ENCODE measurements at regions not wholly inside any gene's neighbourhood (a gene's known extent, or its start where the extent isn't known, plus 50 kb on each side); places are given as distances from the start of the nearest gene placed in this dataset.

GRCh38 chr2:62364791-62365528 is 141.0 kb downstream of the TMEM17 start:
- DNase-seq, result no peak

- no peak for DNase-seq
Measured at GRCh38 chr2:62363166-62363565, 142.8 kb downstream of the TMEM17 start.

DNA sequence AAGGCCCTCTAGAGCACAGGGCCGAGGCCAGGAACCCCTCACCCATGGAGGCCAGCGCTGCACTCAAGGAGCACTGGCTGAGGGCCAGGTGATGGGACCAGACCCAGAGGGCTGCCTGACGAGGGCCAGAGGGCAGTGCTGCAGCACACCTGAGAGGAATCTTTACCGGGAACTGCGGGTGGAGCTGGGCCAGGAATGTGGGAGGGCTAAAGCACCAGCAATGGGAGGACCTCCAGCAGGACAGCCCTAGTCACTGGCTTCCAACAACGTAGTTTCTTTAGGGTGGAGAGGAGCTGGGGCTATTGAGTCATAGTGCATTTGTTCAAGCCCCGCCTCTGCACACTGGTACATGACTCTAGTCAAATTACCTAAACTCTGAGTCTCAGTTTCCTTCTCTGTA is 143.4 kb downstream of the TMEM17 start:
- DNase-seq, result no peak

DNA sequence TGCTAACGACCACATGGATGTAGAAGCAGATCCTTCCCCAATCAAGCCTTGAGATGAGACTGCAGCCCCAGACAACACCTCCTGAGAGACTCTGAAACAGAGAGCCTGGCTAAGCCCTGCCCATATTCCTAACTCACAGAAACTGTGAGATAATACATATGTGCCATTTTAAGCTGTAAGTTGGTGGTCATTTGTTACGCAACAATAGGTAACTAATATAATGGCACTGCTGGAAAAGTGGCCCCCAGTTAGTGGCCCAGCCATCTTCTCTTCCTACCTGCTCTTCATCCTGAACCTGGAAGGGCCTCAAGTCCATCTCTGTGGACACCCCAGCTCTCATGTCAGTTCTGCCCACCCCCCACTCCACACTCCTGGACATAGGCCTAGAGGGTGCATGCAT is 144.0 kb downstream of the TMEM17 start:
- no peak for DNase-seq

- DNase-seq, result peak; percentile 97
Measured at GRCh38 chr2:62354771-62355561, 151.0 kb downstream of the TMEM17 start.

DNA sequence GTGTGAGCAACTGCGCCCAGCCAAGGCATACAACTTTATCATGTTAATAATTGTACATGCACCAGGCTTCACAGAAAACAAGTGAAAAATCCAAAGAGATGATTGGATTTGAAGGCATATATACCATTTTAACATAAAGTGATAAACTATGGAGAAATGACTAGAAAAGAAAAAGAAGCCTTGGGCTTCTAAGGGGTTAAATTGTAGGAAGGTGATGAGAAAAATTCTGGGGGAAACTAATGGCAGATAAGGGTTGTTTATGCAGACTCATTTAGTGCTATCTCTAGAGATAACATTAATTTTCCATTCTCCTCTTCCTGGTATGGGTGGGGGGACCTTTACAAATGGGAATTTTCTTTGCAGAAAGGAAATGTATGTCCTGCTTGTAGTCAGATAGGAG is 154.0 kb downstream of the TMEM17 start:
- no peak for DNase-seq

- DNase-seq, result no peak
Measured at GRCh38 chr2:62349788-62350187, 153.9 kb downstream of the B3GNT2 start.

DNA sequence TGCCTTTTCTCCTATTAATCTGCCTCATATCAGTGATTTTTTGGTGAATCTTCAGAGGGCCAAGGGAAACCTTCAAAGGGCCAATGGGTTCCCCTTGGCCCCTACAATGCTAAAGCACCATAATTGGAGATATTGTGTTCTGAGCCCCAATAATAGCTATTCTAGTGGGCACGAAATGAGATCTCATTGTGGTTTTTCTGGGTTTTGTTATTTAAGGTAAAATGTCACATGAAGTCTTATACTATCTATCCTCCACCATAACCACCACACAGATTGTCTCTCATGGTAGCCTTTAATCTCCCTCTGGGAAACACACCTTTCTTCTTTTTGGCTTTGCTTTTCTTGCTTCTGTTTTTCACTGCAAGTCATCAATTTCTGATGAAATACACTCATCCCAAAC is 152.8 kb downstream of the B3GNT2 start:
- DNase-seq, result no peak

DNA sequence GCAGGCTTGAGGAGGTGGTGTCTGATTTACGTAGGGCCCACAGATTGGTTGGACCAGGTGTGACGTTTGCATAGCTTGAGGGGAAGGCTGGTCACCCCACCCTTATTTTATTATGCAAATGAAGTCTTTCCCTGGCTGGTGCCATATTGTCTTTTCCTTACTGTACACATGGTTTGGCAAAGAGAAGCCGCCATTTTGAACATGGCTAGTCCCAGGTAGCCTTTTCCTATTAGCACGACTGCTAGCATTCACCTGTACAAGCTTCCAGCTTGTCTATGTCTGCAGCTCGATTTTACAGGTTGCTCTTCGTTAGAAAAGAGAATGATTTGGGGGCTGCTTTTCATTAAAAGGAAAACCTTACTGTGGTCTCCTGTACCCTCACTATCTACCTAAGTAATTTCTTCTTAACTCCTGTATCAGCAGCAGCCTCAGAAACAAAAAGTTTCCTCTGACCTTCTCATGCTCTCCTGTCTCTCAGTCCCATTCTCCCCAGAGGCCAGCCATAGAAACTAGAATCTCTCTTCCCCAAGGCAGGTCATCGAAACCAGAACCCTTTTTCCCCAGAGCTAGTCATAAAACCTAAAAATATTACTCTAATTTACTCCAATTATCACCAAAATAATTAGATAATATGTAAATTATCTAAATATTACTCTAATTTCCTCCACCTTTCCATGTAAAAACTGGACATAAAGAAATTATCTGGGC is 151.8 kb downstream of the B3GNT2 start:
- peak; percentile 31 to 41 for DNase-seq

- peak; percentile 61 to 73 for DNase-seq
Measured at GRCh38 chr2:62344472-62344871, 148.6 kb downstream of the B3GNT2 start.

- DNase-seq, result peak; percentile 90 to 93
Measured at GRCh38 chr2:62343636-62344337, 147.9 kb downstream of the B3GNT2 start.

DNA sequence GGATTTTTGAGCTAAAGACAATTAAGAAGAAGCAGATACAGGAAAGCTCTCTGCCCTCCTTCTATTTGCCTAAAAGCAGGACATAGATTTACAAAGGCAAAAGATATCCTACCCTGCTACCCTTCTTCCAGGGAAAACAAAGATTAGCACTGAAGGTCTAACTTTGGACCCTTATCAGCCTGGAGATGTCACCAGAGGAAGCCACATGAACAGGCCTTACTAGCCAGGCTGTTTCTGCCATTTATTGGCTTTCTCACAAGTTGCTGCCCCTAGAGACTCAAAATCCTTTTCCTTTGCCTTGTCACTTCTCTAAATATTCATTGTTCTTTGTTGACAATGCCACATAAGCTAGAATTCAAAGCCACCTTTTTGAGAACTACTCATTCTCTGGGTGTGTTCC is 147.3 kb downstream of the B3GNT2 start:
- DNase-seq, result peak in 1 of 2 experiments; percentile 21

DNA sequence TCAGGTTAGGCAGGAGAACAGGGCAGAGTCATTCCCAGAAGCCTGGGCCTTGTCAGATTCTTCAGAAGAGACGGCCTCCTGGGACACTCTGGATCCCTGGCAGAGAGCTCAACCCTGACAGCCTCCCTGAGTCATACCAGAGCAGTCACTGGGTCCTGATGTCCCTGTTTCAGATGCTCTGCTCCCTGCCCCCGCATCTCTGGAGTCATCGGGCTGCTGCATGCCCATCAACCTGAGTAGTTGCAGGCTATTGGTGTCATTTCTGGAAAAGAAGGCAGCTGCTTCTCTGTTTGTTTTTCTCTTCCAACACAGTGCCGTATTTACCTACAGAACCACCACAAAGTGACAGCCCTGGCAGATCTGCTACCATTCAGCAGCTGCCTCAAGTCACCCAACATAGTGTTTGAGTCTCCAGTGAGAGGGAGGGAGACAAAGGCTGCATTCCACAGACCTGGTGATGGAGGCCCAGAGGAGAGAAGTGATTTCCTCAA is 145.1 kb downstream of the B3GNT2 start:
- peak; percentile 83 to 85 for DNase-seq

DNA sequence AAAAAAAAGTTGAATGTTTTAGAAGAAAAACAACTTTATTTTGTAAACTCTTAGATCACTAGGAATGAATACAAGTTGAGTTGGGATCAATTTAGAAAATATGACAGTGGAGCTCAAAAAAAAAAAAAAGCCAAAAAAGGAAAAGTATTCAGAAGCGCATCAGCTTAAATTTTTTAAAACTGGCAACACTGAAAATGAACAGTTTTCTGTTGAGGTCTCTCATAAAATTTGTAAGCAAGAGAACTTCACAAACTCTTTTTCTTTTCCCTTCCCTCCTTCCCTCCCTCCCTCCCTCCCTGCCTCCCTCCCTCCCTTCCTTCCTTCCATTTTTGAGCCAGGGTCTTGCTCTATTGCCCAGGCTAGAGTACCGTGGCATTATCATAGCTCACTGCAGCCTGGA is 143.9 kb downstream of the B3GNT2 start:
- DNase-seq, result no peak

GRCh38 chr2:62339413-62339812 is 143.5 kb downstream of the B3GNT2 start:
- DNase-seq, result no peak

DNA sequence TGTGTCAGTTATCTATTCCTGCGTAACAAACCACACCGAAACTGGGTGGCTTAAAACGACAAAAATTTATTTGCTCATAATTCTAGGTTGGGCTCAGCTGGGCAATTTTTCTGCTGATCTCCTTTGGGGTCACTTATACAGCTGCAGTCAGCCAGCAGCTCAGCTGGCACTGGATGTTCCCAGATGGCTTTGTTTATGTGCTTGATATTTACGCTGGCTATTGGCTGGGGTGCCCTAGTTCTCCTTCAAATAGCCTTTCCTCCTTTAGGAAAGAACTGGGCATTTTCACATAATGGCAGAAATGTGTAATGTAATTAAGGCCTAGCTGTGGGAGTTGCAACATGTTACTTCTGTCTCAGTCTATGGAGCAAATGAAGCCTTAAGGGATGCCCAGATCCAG is 142.2 kb downstream of the B3GNT2 start:
- DNase-seq, result no peak

GRCh38 chr2:62337403-62337802 is 141.5 kb downstream of the B3GNT2 start:
- no peak for DNase-seq

- DNase-seq, result no peak
Measured at GRCh38 chr2:62335612-62336011, 139.7 kb downstream of the B3GNT2 start.

DNA sequence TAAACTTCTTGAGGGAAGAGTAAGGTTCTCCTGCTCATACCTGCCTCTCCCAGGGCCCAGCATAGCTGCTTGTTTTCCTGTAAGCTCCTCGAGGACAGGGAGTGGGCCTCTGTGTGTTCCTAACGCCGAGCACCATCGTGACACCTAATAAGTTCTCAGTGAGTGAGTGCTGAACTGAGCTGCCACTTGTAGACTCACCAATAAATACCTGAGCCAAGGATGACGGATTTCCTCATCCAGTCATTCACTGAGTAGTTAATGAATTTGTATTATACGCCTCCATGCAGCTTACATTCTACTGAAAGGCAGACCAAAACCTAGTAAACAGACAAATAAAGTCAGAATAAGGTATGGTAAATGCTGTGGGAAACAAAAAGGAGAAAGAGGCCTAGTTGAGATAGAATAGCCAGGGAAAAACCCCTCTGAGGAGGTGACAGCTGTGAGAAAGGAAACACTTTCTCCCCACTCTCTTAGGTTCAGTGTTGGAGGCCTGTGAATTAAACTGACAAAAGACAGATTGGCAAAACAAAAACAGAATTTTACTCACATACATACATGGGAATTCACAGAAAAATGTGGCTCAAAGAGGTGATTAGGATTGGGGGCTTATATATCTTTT is 138.6 kb downstream of the B3GNT2 start:
- no peak for DNase-seq

- DNase-seq, result peak; percentile 15 to 41
Measured at GRCh38 chr2:62334009-62334408, 138.1 kb downstream of the B3GNT2 start.

- no peak for DNase-seq
Measured at GRCh38 chr2:62330959-62331358, 135.0 kb downstream of the B3GNT2 start.

- DNase-seq, result no peak
Measured at GRCh38 chr2:62329797-62330196, 133.9 kb downstream of the B3GNT2 start.

Data from NCI-H526 (cell line).